GM12801 (cell line): ENCODE measurements at regions not wholly inside any gene's neighbourhood (a gene's known extent, or its start where the extent isn't known, plus 50 kb on each side); places are given as distances from the start of the nearest gene placed in this dataset.

Source experiments
- TF ChIP-seq, protein P1 (sequence below): IDR thresholded peaks from one replicate; pipeline ENCODE4 v1.5.1; 2011; ENCODE audit warnings: control low read depth; ENCODE audit not compliant: insufficient read length; ENCODE audit errors: extremely low read depth

DNA sequence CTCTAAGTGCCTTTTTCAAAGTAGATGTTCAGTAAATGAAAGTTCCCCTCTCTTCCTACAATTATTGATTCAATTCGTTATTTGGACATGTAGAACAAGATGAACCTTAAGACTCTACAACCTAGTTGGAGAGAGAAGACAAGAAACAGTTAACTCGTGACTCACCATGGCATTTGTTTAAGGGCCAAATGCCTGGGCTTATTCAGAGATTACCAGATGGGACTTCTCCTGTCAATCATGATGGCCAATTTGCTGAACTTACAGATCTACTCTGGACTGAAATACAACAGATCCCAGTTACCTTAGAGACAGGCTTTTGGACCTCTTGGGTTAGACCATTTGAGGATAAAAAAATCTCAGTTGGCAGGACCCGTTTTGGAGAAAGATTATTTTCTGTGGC lies 93.5 kb downstream of the C1orf94 start:
- TF ChIP-seq, protein P1, sequence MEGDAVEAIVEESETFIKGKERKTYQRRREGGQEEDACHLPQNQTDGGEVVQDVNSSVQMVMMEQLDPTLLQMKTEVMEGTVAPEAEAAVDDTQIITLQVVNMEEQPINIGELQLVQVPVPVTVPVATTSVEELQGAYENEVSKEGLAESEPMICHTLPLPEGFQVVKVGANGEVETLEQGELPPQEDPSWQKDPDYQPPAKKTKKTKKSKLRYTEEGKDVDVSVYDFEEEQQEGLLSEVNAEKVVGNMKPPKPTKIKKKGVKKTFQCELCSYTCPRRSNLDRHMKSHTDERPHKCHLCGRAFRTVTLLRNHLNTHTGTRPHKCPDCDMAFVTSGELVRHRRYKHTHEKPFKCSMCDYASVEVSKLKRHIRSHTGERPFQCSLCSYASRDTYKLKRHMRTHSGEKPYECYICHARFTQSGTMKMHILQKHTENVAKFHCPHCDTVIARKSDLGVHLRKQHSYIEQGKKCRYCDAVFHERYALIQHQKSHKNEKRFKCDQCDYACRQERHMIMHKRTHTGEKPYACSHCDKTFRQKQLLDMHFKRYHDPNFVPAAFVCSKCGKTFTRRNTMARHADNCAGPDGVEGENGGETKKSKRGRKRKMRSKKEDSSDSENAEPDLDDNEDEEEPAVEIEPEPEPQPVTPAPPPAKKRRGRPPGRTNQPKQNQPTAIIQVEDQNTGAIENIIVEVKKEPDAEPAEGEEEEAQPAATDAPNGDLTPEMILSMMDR, result no peak

DNA sequence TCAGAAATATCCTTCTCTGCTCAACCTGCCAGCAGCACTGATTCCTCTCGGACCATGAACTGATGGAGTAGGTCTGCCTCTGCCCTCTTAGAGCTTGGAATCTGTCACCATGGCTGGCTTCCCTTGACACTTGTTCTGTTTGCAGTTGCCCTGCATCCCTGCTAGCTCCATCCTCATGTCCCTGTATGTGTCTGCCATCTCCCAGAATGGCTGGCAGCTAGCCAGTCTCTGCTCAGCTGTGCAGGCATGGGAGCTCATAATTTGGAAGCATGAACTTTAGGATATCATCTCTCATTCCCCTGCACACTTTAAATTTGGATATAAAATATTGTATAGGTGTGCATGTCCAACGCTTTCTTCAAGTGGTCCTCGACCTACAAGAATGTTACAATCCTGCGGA lies 95.4 kb downstream of the C1orf94 start:
- TF ChIP-seq, protein P1, result no peak

DNA sequence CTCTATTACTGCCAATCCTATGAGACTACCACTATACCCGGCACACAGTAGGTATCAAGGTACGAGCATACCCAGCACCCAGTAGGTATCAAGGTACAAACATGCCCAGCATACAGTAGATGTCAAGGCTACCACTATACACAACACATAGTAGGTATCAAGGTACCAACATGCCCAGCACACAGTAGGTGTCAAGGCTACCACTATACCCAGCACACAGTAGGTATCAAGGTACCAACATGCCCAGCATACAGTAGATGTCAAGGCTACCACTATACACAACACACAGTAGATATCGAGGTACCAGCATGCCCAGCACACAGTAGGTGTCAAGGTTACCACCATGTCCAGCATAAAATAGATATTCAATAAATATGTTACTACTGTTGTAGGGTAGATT lies 98.4 kb downstream of the C1orf94 start:
- TF ChIP-seq, protein P1, result no peak

DNA sequence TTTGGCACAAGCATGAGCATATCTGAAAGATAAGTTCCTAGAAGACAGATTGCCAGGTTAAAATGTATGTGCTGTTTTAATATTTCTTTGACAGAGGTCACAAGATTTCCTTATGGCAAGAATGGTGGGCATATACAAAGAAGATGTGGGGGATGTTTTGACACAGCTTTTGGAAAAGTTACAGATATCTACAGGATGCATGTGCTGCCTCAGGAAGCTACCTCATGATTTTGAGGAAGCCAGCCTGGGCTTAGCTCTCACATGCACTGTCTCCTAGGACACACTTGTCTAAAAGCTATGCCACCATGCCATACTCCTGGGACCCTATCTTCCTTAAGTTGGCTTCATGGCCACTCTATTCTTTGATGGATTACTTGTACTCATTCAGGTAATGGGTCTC lies 99.9 kb downstream of the C1orf94 start:
- TF ChIP-seq, protein P1, result no peak

DNA sequence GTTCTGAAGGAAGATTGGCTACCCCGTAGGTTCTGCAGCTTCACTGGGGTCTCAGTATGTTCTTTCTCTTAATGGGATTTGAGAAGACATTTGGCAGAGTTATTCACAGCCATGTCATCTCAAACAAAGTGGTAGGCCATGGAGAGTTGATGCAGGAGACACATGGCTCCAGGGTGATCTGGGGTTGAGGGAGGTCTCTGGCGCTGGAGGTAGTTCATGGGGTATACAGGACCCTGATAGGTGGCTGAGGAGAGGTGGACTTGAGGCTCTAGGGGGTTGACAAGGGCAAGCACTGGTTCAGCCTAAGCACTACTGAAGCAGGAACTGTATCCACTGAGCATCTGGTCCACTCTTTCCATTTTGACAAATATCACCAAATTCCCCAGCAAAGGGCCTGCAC lies 100.4 kb downstream of the C1orf94 start:
- TF ChIP-seq, protein P1, result no peak

DNA sequence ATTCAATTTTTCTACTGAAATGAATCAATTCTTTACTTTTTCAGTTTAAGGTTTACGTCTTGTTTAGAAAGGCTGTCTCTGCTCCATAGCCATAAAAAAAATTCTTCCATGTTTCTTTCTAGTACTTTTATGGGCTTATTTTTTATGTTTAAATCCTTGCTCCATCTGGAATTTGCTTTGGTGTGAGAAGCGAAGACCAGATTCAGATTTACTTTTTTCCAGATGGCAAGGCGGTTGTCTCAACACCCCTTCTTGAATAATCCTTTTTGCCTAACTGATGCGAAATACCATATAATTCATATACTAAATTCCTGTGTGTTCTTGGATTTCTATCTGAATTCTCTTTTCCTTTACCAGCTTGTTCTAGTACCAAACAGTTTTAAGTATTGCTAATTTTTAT lies 101.5 kb downstream of the C1orf94 start:
- TF ChIP-seq, protein P1, result no peak

DNA sequence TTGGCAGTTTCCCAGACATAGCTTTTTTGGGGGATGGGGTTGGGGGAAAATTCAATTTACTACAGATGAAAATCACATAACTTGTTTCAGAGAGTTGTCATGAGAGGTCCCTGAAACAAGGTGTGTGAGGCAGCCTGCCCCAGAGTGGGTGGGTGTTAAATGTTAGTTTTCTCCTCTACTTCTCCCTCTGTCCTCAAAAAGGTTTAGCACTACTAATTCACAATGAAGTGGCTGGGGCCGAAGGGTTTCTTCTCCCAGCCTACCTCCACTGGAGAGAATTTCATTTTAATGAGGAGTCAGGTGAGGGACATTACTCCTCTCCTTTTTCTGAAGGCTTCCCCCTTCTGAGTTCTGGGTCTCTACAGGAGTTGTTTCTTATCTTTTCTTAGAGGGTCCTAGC lies 103.3 kb downstream of the C1orf94 start:
- TF ChIP-seq, protein P1, result no peak

DNA sequence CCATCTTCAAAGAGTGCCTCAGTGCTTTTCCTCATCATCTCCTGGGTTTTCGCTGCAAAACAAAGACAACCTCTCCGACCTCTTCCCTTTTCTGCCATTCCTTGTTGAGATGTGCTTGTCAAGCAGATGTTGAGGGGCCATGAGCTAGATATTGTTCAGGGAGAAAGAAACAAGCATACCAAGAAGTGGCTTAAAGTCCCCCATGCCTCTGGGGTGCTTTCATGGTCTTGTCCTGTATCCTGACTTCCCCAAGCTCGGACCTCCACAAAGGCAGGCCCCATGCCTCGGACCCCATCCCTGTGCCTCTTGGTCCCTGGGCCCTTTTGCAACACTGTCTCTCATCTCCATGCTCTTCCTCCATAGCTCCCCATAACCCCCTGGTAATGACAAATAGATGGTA lies 103.8 kb downstream of the C1orf94 start:
- TF ChIP-seq, protein P1, result no peak
